NB4 (cell line): ENCODE measurements at regions not wholly inside any gene's neighbourhood (a gene's known extent, or its start where the extent isn't known, plus 50 kb on each side); places are given as distances from the start of the nearest gene placed in this dataset.

Experiments
- CTCF ChIP-seq: IDR thresholded peaks from one replicate; pipeline ENCODE4 v1.5.1; 2012; ENCODE audit warnings: low read depth, low read length
- POLR2A ChIP-seq: IDR thresholded peaks from 2 replicates; pipeline ENCODE4 v1.6.1; 2011; ENCODE audit warnings: mild to moderate bottlenecking; ENCODE audit not compliant: insufficient read length; ENCODE audit errors: extremely low read depth

GRCh38 chr3:170750478-170750830 lies 119.5 kb downstream of the RPL22L1 start:
- no peak for TF ChIP-seq CTCF
- TF ChIP-seq POLR2A = no peak
